H9 (cell line): ENCODE measurements at regions not wholly inside any gene's neighbourhood (a gene's known extent, or its start where the extent isn't known, plus 50 kb on each side); places are given as distances from the start of the nearest gene placed in this dataset.

Experiments used
- DNase-seq: peaks from one replicate; pipeline ENCODE4 v3.0.0-alpha.2; 2017
- H2AFZ ChIP-seq: one replicate; pipeline ENCODE4 v1.6.1; 2013; ENCODE audit warnings: mild to moderate bottlenecking, low read length, control low read depth, moderate library complexity
- H2AK5ac ChIP-seq: 2 replicates; pipeline ENCODE4 v1.6.1; 2013; ENCODE audit warnings: low read length, control low read depth, mixed read lengths; ENCODE audit not compliant: insufficient read length
- H2BK120ac ChIP-seq: one replicate; pipeline ENCODE4 v1.6.1; 2013; ENCODE audit warnings: low read depth, mild to moderate bottlenecking, low read length, control low read depth, inconsistent platforms; ENCODE audit not compliant: poor library complexity, severe bottlenecking
- H2BK12ac ChIP-seq: 2 replicates; pipeline ENCODE4 v1.6.1; 2013; ENCODE audit warnings: low read length, control low read depth, mixed read lengths, low read depth; ENCODE audit not compliant: insufficient read length
- H2BK15ac ChIP-seq: 2 replicates; pipeline ENCODE4 v1.6.1; 2013; ENCODE audit warnings: low read depth, low read length, control low read depth
- H2BK20ac ChIP-seq: one replicate; pipeline ENCODE4 v1.6.1; 2013; ENCODE audit warnings: low read depth, mild to moderate bottlenecking, low read length, control low read depth, inconsistent platforms; ENCODE audit not compliant: poor library complexity, severe bottlenecking
- H2BK5ac ChIP-seq: 2 replicates; pipeline ENCODE4 v1.6.1; 2013; ENCODE audit warnings: low read length, control low read depth, mixed read lengths; ENCODE audit not compliant: insufficient read length
- H3K14ac ChIP-seq: 2 replicates; pipeline ENCODE4 v1.6.1; 2013; ENCODE audit warnings: low read length, control low read depth; ENCODE audit not compliant: insufficient read depth
- H3K18ac ChIP-seq: 2 replicates; pipeline ENCODE4 v1.6.1; 2013; ENCODE audit warnings: low read depth, mild to moderate bottlenecking, mixed read lengths, low read length, control low read depth; ENCODE audit not compliant: insufficient read length
- H3K23ac ChIP-seq: 2 replicates; pipeline ENCODE4 v1.6.1; 2013; ENCODE audit warnings: low read length, control low read depth, mixed read lengths, low read depth; ENCODE audit not compliant: insufficient read length
- H3K23me2 ChIP-seq: 2 replicates; pipeline ENCODE4 v1.6.1; 2013; ENCODE audit warnings: low read depth, mild to moderate bottlenecking, mixed read lengths, low read length, control low read depth; ENCODE audit not compliant: insufficient read length, poor library complexity, severe bottlenecking
- H3K27ac ChIP-seq: 2 replicates; pipeline ENCODE4 v1.5.1; 2013; ENCODE audit warnings: low read length, control low read depth, mixed read lengths, low read depth; ENCODE audit not compliant: insufficient read length
- H3K27me3 ChIP-seq: 2 replicates; pipeline ENCODE4 v1.6.1; 2013; ENCODE audit warnings: low read length, control low read depth, inconsistent platforms; ENCODE audit not compliant: insufficient read depth
- H3K4ac ChIP-seq: 2 replicates; pipeline ENCODE4 v1.6.1; 2013; ENCODE audit warnings: low read depth, mild to moderate bottlenecking, control low read depth, inconsistent platforms, low read length, moderate library complexity
- H3K4me1 ChIP-seq: 2 replicates; pipeline ENCODE4 v1.6.1; 2013; ENCODE audit warnings: low read length, control low read depth, inconsistent platforms; ENCODE audit not compliant: insufficient read depth
- H3K4me2 ChIP-seq: 2 replicates; pipeline ENCODE4 v1.6.1; 2013; ENCODE audit warnings: low read length, control low read depth, mixed read lengths; ENCODE audit not compliant: insufficient read length, insufficient read depth
- H3K56ac ChIP-seq: 2 replicates; pipeline ENCODE4 v1.6.1; 2013; ENCODE audit warnings: low read depth, mild to moderate bottlenecking, mixed read lengths, low read length, control low read depth; ENCODE audit not compliant: insufficient read length
- H3K79me1 ChIP-seq: 2 replicates; pipeline ENCODE4 v1.6.1; 2013; ENCODE audit warnings: low read depth, mild to moderate bottlenecking, moderate library complexity, low read length, control low read depth, inconsistent platforms; ENCODE audit not compliant: insufficient read depth, poor library complexity, severe bottlenecking
- H3K79me2 ChIP-seq: 2 replicates; pipeline ENCODE4 v1.6.1; 2013; ENCODE audit warnings: low read length, control low read depth, inconsistent platforms; ENCODE audit not compliant: insufficient read depth
- H3K9ac ChIP-seq: 2 replicates; pipeline ENCODE4 v1.6.1; 2013; ENCODE audit warnings: low read length, control low read depth, mixed read lengths; ENCODE audit not compliant: insufficient read length; ENCODE audit errors: extremely low read depth
- H3K9me3 ChIP-seq: one replicate; pipeline ENCODE4 v1.6.1; 2013; ENCODE audit warnings: low read depth, low read length, inconsistent platforms; ENCODE audit not compliant: control insufficient read depth
- H3T11ph ChIP-seq: one replicate; pipeline ENCODE4 v1.6.1; 2013; ENCODE audit warnings: mild to moderate bottlenecking, low read length, control low read depth, inconsistent platforms
- H4K20me1 ChIP-seq: one replicate; pipeline ENCODE4 v1.6.1; 2013; ENCODE audit not compliant: control insufficient read depth, insufficient read length, insufficient read depth
- H4K5ac ChIP-seq: 2 replicates; pipeline ENCODE4 v1.6.1; 2013; ENCODE audit warnings: low read depth, mild to moderate bottlenecking, mixed read lengths, low read length, control low read depth; ENCODE audit not compliant: insufficient read length
- H4K8ac ChIP-seq: replicated peaks from 2 replicates; pipeline ENCODE4 v1.6.1; 2013; ENCODE audit warnings: low read length, control low read depth, mixed read lengths, low read depth; ENCODE audit not compliant: insufficient read length
- H4K91ac ChIP-seq: 2 replicates; pipeline ENCODE4 v1.6.1; 2013; ENCODE audit warnings: low read depth, mild to moderate bottlenecking, moderate library complexity, mixed read lengths, low read length, control low read depth; ENCODE audit not compliant: insufficient read length
- H3K27ac Mint-ChIP-seq, 3 experiments: 2 replicates in 2 of 3; 3 replicates in 1 of 3; pipeline ENCODE4 v1.8.0; 2020 to 2021; ENCODE audit warnings: mixed read lengths in 3 of 3, mild to moderate bottlenecking in 1 of 3, moderate library complexity in 1 of 3
- H3K27me3 Mint-ChIP-seq: 2 replicates; pipeline ENCODE4 v1.8.0; 2021; ENCODE audit warnings: low read depth, mild to moderate bottlenecking, moderate library complexity, mixed read lengths
- H3K36me3 Mint-ChIP-seq, 3 experiments: 2 replicates in 2 of 3; 3 replicates in 1 of 3; pipeline ENCODE4 v1.8.0; 2020 to 2021; ENCODE audit warnings: low read depth in 3 of 3, mixed read lengths in 3 of 3; ENCODE audit not compliant: insufficient read depth in 1 of 3
- H3K4me1 Mint-ChIP-seq, 2 experiments: 2 replicates each; pipeline ENCODE4 v1.8.0; 2020; ENCODE audit warnings: mixed read lengths in 2 of 2
- H3K4me3 Mint-ChIP-seq, 2 experiments: 2 replicates in 1 of 2; 3 replicates in 1 of 2; pipeline ENCODE4 v1.8.0; 2020 to 2021; ENCODE audit warnings: mild to moderate bottlenecking in 2 of 2, mixed read lengths in 2 of 2, moderate library complexity in 1 of 2
- H3K9me3 Mint-ChIP-seq, 2 experiments: 2 replicates in 1 of 2; 3 replicates in 1 of 2; pipeline ENCODE4 v1.8.0; 2020; ENCODE audit warnings: mild to moderate bottlenecking in 2 of 2, mixed read lengths in 2 of 2, moderate library complexity in 1 of 2
- CTCF ChIP-seq: fragments of 200-600 bp; sonication (generic); conservative IDR thresholded peaks from 3 replicates; pipeline ENCODE4 v1.8.0; 2021; ENCODE audit warnings: antibody characterized with exemption, mild to moderate bottlenecking
- WGBS: extraction: QIAGEN DNeasy Blood & Tissue Kit; methylation state at CpG from one replicate; pipeline ENCODE4 v1.1.7; 2013; ENCODE audit warnings: missing lambda C conversion rate, low lambda C conversion rate, mixed read lengths; ENCODE audit not compliant: insufficient read length; ENCODE audit errors: extremely low coverage; 5-methylcytosine and 5-hydroxymethylcytosine counted together

GRCh38 chr15:93271871-93272270 is 182.9 kb upstream of the RGMA start:
- H2BK20ac ChIP-seq = no peak overlapping the region
- no peaks in the 10 kb centered on the region for H3K27me3 ChIP-seq
- H3T11ph ChIP-seq = no peak overlapping the region
- Mint-ChIP-seq H3K36me3 (peaks cover 0 to 11% (median 1%) of the 10 kb centered on the region in 3 experiments; a peak in 4 of 7 replicates), H3K4me1 (peaks cover 41 to 47% of the 10 kb centered on the region in 2 experiments), H3K27me3 (peaks cover 10% of the 10 kb centered on the region), H3K27ac (no peak overlapping the region), H3K4me3 (no peak overlapping the region; a peak in 1 of 5 replicates), H3K9me3 (peaks cover 3 to 5% of the 10 kb centered on the region in 2 experiments; a peak in 4 of 5 replicates)
- no peaks in the 10 kb centered on the region for H4K20me1 ChIP-seq
- H3K56ac ChIP-seq = no peak overlapping the region
- no peaks in the 10 kb centered on the region for H3K79me1 ChIP-seq
- H2AFZ ChIP-seq = no peak overlapping the region
- H3K23ac ChIP-seq = no peak overlapping the region
- no peak overlapping the region for H2BK15ac ChIP-seq
- H2BK5ac ChIP-seq = no peak overlapping the region
- H3K9me3 ChIP-seq = no peaks in the 10 kb centered on the region
- peaks cover 5% of the 10 kb centered on the region; the same call in 1 of the 2 replicates for H3K4me1 ChIP-seq
- H4K8ac ChIP-seq = no peak overlapping the region
- no peak overlapping the region for H3K14ac ChIP-seq
- H3K27ac ChIP-seq = no peak overlapping the region
- H2BK12ac ChIP-seq = no peak overlapping the region
- no peak overlapping the region for H4K5ac ChIP-seq
- H3K23me2 ChIP-seq = no peaks in the 10 kb centered on the region
- no CpG with 5 or more reads among the region's 7 CpGs for WGBS
- H4K91ac ChIP-seq = no peak overlapping the region
- no peak overlapping the region for H2AK5ac ChIP-seq
- TF ChIP-seq CTCF = no peak
- no peak overlapping the region for H3K4me2 ChIP-seq
- no peak overlapping the region for H3K9ac ChIP-seq
- no peaks in the 10 kb centered on the region for H3K79me2 ChIP-seq
- H2BK120ac ChIP-seq = no peak overlapping the region
- no peak for DNase-seq
- H3K18ac ChIP-seq = no peak overlapping the region
- H3K4ac ChIP-seq = no peak overlapping the region
